ENCODE measurements at regions not wholly inside any gene's neighbourhood (a gene's known extent, or its start where the extent isn't known, plus 50 kb on each side); places are given as distances from the start of the nearest gene placed in this dataset.

DNA sequence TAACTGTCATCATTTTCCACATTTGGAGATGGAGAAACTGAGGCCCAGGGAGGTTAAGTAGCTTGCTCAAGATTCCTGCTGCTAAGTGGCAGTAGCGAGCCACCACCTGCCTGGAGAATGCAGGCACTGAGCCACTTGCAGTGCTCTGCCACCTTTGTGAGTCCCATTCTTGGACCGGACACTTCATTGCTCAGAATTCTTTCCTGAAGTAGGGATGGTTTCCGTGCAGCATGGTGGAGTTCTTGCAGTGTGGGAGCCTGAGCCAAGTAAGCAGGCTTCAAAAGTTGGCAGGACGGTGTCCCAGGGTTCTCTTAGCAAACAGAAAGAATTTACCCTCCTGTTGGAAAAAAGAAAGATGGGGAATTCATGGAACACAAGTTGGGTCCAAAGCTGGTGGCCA is 115.0 kb upstream of the MMADHC start:
- no peaks in the 10 kb centered on the region for H3K27me3 ChIP-seq (ENCODE audit: insufficient read depth, low read length)
- WGBS (ENCODE audit: extremely low coverage, insufficient coverage, insufficient read length): no CpG with 5 or more reads among the region's 4 CpGs
- no peak overlapping the region for H3K9ac ChIP-seq (ENCODE audit: low read length)
- no peak overlapping the region for H3K14ac ChIP-seq (ENCODE audit: low read length)
- peaks cover 2% of the 10 kb centered on the region in 2 experiments for H3K4me1 ChIP-seq (ENCODE audit: control insufficient read depth in 1 of 2, insufficient read depth in 2 of 2, low read length in 2 of 2)
- no peaks in the 10 kb centered on the region for H3K36me3 ChIP-seq (ENCODE audit: control insufficient read depth in 1 of 2, insufficient read depth in 2 of 2, low read length in 2 of 2)
- H2BK12ac ChIP-seq (ENCODE audit: low read length): no peak overlapping the region
- no peak overlapping the region for H3K23ac ChIP-seq (ENCODE audit: low read length)
- H2BK120ac ChIP-seq (ENCODE audit: insufficient read depth, low read length, poor library complexity): no peak overlapping the region
- no peak overlapping the region for H3K4ac ChIP-seq (ENCODE audit: low read depth, low read length)
- H2AK5ac ChIP-seq (ENCODE audit: low read length): no peak overlapping the region
- no peak overlapping the region for H3K27ac ChIP-seq (ENCODE audit: low read depth, low read length)
- H3K79me2 ChIP-seq (ENCODE audit: control insufficient read depth, insufficient read depth, low read length, poor library complexity): no peaks in the 10 kb centered on the region
- H4K8ac ChIP-seq (ENCODE audit: low read depth, low read length): no peak overlapping the region
- H3K9me3 ChIP-seq (ENCODE audit: insufficient read depth, low read depth, low read length): no peaks in the 10 kb centered on the region
- no peak overlapping the region for H4K91ac ChIP-seq (ENCODE audit: low read depth, low read length)
- H3K4me3 ChIP-seq (ENCODE audit: low read depth, low read length): no peak overlapping the region
- no peaks in the 10 kb centered on the region for H3K79me1 ChIP-seq (ENCODE audit: low read length)
- H2AFZ ChIP-seq (ENCODE audit: insufficient read depth, low read length, poor library complexity): no peak overlapping the region
- H3K18ac ChIP-seq (ENCODE audit: low read length): no peak overlapping the region
- no peak for DNase-seq
- no peak overlapping the region for H4K12ac ChIP-seq (ENCODE audit: low read depth, low read length)
- no peak overlapping the region for H2BK5ac ChIP-seq (ENCODE audit: low read depth, low read length, poor library complexity)
- no peak overlapping the region for H3K4me2 ChIP-seq (ENCODE audit: low read length)

GRCh38 chr2:149701241-149701640 is 113.7 kb upstream of the MMADHC start:
- Histone ChIP-seq H4K8ac (ENCODE audit: low read depth, low read length) (no peak overlapping the region), H3K79me1 (ENCODE audit: low read length) (no peaks in the 10 kb centered on the region), H2BK5ac (ENCODE audit: low read depth, low read length, poor library complexity) (no peak overlapping the region), H3K4ac (ENCODE audit: low read depth, low read length) (no peak overlapping the region), H2BK120ac (ENCODE audit: insufficient read depth, low read length, poor library complexity) (no peak overlapping the region), H3K4me3 (ENCODE audit: low read depth, low read length) (no peak overlapping the region), H3K14ac (ENCODE audit: low read length) (no peak overlapping the region), H3K27ac (ENCODE audit: low read depth, low read length) (no peak overlapping the region), H4K91ac (ENCODE audit: low read depth, low read length) (no peak overlapping the region), H3K4me2 (ENCODE audit: low read length) (no peak overlapping the region), H3K79me2 (ENCODE audit: control insufficient read depth, insufficient read depth, low read length, poor library complexity) (no peaks in the 10 kb centered on the region), H3K23ac (ENCODE audit: low read length) (no peak overlapping the region), H4K12ac (ENCODE audit: low read depth, low read length) (no peak overlapping the region), H3K18ac (ENCODE audit: low read length) (no peak overlapping the region), H3K9me3 (ENCODE audit: insufficient read depth, low read depth, low read length) (no peaks in the 10 kb centered on the region), H3K36me3 (ENCODE audit: control insufficient read depth in 1 of 2, insufficient read depth in 2 of 2, low read length in 2 of 2) (no peaks in the 10 kb centered on the region), H3K9ac (ENCODE audit: low read length) (no peak overlapping the region), H3K27me3 (ENCODE audit: insufficient read depth, low read length) (no peaks in the 10 kb centered on the region), H3K4me1 (ENCODE audit: control insufficient read depth in 1 of 2, insufficient read depth in 2 of 2, low read length in 2 of 2) (peaks cover 2% of the 10 kb centered on the region in 2 experiments), H2AK5ac (ENCODE audit: low read length) (no peak overlapping the region), H2AFZ (ENCODE audit: insufficient read depth, low read length, poor library complexity) (no peak overlapping the region), H2BK12ac (ENCODE audit: low read length) (no peak overlapping the region)
- no CpG with 5 or more reads among the region's 2 CpGs for WGBS (ENCODE audit: extremely low coverage, insufficient coverage, insufficient read length)
- DNase-seq: no peak

DNA sequence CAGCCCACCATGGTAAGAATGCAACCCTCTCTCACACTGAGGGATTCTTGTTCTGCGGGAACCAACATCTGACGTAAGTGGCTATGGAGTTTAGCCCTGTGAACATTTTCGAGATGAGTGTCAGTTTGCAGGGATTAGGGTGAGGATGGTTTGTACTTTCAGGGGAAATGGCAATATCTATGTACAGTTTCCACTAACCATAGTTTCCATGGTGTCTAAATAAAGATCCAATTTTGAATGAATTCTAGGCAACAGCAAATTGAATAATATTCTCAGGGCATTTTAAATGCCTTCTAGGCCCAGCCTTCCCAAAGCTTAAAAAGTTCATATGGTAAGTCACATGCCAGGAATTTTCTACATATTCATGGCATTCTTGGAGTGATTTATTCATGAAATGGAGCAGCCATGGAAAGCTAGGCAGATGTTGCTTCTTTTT is 105.4 kb upstream of the MMADHC start:
- no peaks in the 10 kb centered on the region for H3K9me3 ChIP-seq (ENCODE audit: insufficient read depth, low read depth, low read length)
- no peaks in the 10 kb centered on the region for H3K27me3 ChIP-seq (ENCODE audit: insufficient read depth, low read length)
- H2AK5ac ChIP-seq (ENCODE audit: low read length): no peak overlapping the region
- no CpG with 5 or more reads among the region's 3 CpGs for WGBS (ENCODE audit: extremely low coverage, insufficient coverage, insufficient read length)
- no peak overlapping the region for H3K4me3 ChIP-seq (ENCODE audit: low read depth, low read length)
- H2BK5ac ChIP-seq (ENCODE audit: low read depth, low read length, poor library complexity): no peak overlapping the region
- H2BK12ac ChIP-seq (ENCODE audit: low read length): no peak overlapping the region
- no peak overlapping the region for H3K4ac ChIP-seq (ENCODE audit: low read depth, low read length)
- no peak overlapping the region for H3K4me2 ChIP-seq (ENCODE audit: low read length)
- H3K79me1 ChIP-seq (ENCODE audit: low read length): peaks cover 2% of the 10 kb centered on the region
- H3K23ac ChIP-seq (ENCODE audit: low read length): no peak overlapping the region
- no peak overlapping the region for H2BK120ac ChIP-seq (ENCODE audit: insufficient read depth, low read length, poor library complexity)
- H3K27ac ChIP-seq (ENCODE audit: low read depth, low read length): no peak overlapping the region
- peaks cover 6 to 9% of the 10 kb centered on the region in 2 experiments for H3K4me1 ChIP-seq (ENCODE audit: control insufficient read depth in 1 of 2, insufficient read depth in 2 of 2, low read length in 2 of 2)
- no peaks in the 10 kb centered on the region for H3K36me3 ChIP-seq (ENCODE audit: control insufficient read depth in 1 of 2, insufficient read depth in 2 of 2, low read length in 2 of 2)
- peak; percentile 56 to 72 for DNase-seq
- no peak overlapping the region for H3K14ac ChIP-seq (ENCODE audit: low read length)
- no peak overlapping the region for H4K91ac ChIP-seq (ENCODE audit: low read depth, low read length)
- H3K79me2 ChIP-seq (ENCODE audit: control insufficient read depth, insufficient read depth, low read length, poor library complexity): no peaks in the 10 kb centered on the region
- H4K12ac ChIP-seq (ENCODE audit: low read depth, low read length): no peak overlapping the region
- H4K8ac ChIP-seq (ENCODE audit: low read depth, low read length): no peak overlapping the region
- no peak overlapping the region for H2AFZ ChIP-seq (ENCODE audit: insufficient read depth, low read length, poor library complexity)
- no peak overlapping the region for H3K9ac ChIP-seq (ENCODE audit: low read length)
- H3K18ac ChIP-seq (ENCODE audit: low read length): no peak overlapping the region

- H2BK12ac ChIP-seq (ENCODE audit: low read length): no peak overlapping the region
- H2BK5ac ChIP-seq (ENCODE audit: low read depth, low read length, poor library complexity): no peak overlapping the region
- no peak overlapping the region for H2BK120ac ChIP-seq (ENCODE audit: insufficient read depth, low read length, poor library complexity)
- H2AFZ ChIP-seq (ENCODE audit: insufficient read depth, low read length, poor library complexity): no peak overlapping the region
- H3K4me1 ChIP-seq (ENCODE audit: control insufficient read depth in 1 of 2, insufficient read depth in 2 of 2, low read length in 2 of 2): peaks cover 6 to 9% of the 10 kb centered on the region in 2 experiments
- no peaks in the 10 kb centered on the region for H3K36me3 ChIP-seq (ENCODE audit: control insufficient read depth in 1 of 2, insufficient read depth in 2 of 2, low read length in 2 of 2)
- H3K23ac ChIP-seq (ENCODE audit: low read length): no peak overlapping the region
- no peak overlapping the region for H3K9ac ChIP-seq (ENCODE audit: low read length)
- no peaks in the 10 kb centered on the region for H3K27me3 ChIP-seq (ENCODE audit: insufficient read depth, low read length)
- peaks cover 2% of the 10 kb centered on the region for H3K79me1 ChIP-seq (ENCODE audit: low read length)
- no peak overlapping the region for H4K8ac ChIP-seq (ENCODE audit: low read depth, low read length)
- no peak overlapping the region for H2AK5ac ChIP-seq (ENCODE audit: low read length)
- H3K4me2 ChIP-seq (ENCODE audit: low read length): no peak overlapping the region
- no peak overlapping the region for H3K4ac ChIP-seq (ENCODE audit: low read depth, low read length)
- H4K91ac ChIP-seq (ENCODE audit: low read depth, low read length): no peak overlapping the region
- H3K4me3 ChIP-seq (ENCODE audit: low read depth, low read length): no peak overlapping the region
- H3K79me2 ChIP-seq (ENCODE audit: control insufficient read depth, insufficient read depth, low read length, poor library complexity): no peaks in the 10 kb centered on the region
- H3K27ac ChIP-seq (ENCODE audit: low read depth, low read length): no peak overlapping the region
- peak; percentile 10 to 71 for DNase-seq
- no peak overlapping the region for H3K14ac ChIP-seq (ENCODE audit: low read length)
- no peak overlapping the region for H4K12ac ChIP-seq (ENCODE audit: low read depth, low read length)
- H3K18ac ChIP-seq (ENCODE audit: low read length): no peak overlapping the region
- no peaks in the 10 kb centered on the region for H3K9me3 ChIP-seq (ENCODE audit: insufficient read depth, low read depth, low read length)
- no CpG with 5 or more reads among the region's 2 CpGs for WGBS (ENCODE audit: extremely low coverage, insufficient coverage, insufficient read length)
Measured at GRCh38 chr2:149690825-149691224, 103.2 kb upstream of the MMADHC start.
